GM21737 (cell line): ENCODE measurements at regions not wholly inside any gene's neighbourhood (a gene's known extent, or its start where the extent isn't known, plus 50 kb on each side); places are given as distances from the start of the nearest gene placed in this dataset.

Experiments
- ATAC-seq: cut with Tn5 transposase; IDR thresholded peaks from one replicate; pipeline ENCODE4 v1.9.1; 2021; ENCODE audit warnings: mild to moderate bottlenecking, moderate library complexity; ENCODE audit not compliant: unreplicated experiment

- ATAC-seq, result no peak
These were observed 315.4 kb upstream of the KLF6 start for GRCh38 chr10:4100380-4100779.

- ATAC-seq, result no peak
These were observed 314.2 kb upstream of the KLF6 start for GRCh38 chr10:4099202-4099601.

GRCh38 chr10:4095166-4095917 is 310.3 kb upstream of the KLF6 start:
- ATAC-seq, result no peak

GRCh38 chr10:4094751-4095150 is 309.7 kb upstream of the KLF6 start:
- ATAC-seq, result no peak

- no peak for ATAC-seq
These were observed 308.4 kb upstream of the KLF6 start for GRCh38 chr10:4093438-4093837.

- ATAC-seq, result no peak
These were observed 303.5 kb upstream of the KLF6 start for GRCh38 chr10:4088354-4089066.

- ATAC-seq, result no peak
These were observed 301.3 kb upstream of the KLF6 start for GRCh38 chr10:4086131-4086898.

GRCh38 chr10:4083509-4084003 is 298.5 kb upstream of the KLF6 start:
- no peak for ATAC-seq

- no peak for ATAC-seq
These were observed 297.9 kb upstream of the KLF6 start for GRCh38 chr10:4082861-4083260.

- no peak for ATAC-seq
These were observed 296.7 kb upstream of the KLF6 start for GRCh38 chr10:4081685-4082111.

GRCh38 chr10:4080225-4080805 is 295.3 kb upstream of the KLF6 start:
- ATAC-seq, result no peak

GRCh38 chr10:4079803-4080202 is 294.8 kb upstream of the KLF6 start:
- no peak for ATAC-seq

- ATAC-seq, result no peak
These were observed 292.8 kb upstream of the KLF6 start for GRCh38 chr10:4077804-4078203.

- no peak for ATAC-seq
These were observed 292.0 kb upstream of the KLF6 start for GRCh38 chr10:4076983-4077382.

GRCh38 chr10:4075443-4075842 is 290.4 kb upstream of the KLF6 start:
- no peak for ATAC-seq

GRCh38 chr10:4074545-4075407 is 289.8 kb upstream of the KLF6 start:
- ATAC-seq, result no peak

GRCh38 chr10:4073912-4074311 is 288.9 kb upstream of the KLF6 start:
- ATAC-seq, result no peak

- no peak for ATAC-seq
These were observed 286.1 kb upstream of the KLF6 start for GRCh38 chr10:4070921-4071660.

GRCh38 chr10:4070184-4070583 is 285.2 kb upstream of the KLF6 start:
- ATAC-seq, result no peak

GRCh38 chr10:4069491-4069890 is 284.5 kb upstream of the KLF6 start:
- ATAC-seq, result no peak
